MM.1S (cell line): ENCODE measurements at regions not wholly inside any gene's neighbourhood (a gene's known extent, or its start where the extent isn't known, plus 50 kb on each side); places are given as distances from the start of the nearest gene placed in this dataset.

Source experiments
- DNase-seq: peaks from one replicate; pipeline ENCODE4 v3.0.0-alpha.2; 2015
- H2AFZ ChIP-seq: fragments of 300-600 bp; sonication (generic); 2 replicates; pipeline ENCODE4 v1.6.0; 2016; ENCODE audit warnings: antibody characterized with exemption, low read length
- H3F3A ChIP-seq: fragments of 300-600 bp; sonication (generic); 2 replicates; pipeline ENCODE4 v1.6.1; 2016; ENCODE audit warnings: mild to moderate bottlenecking, antibody characterized with exemption, low read length, moderate library complexity, mixed read lengths; ENCODE audit not compliant: insufficient read depth
- H3K27ac ChIP-seq: fragments of 300-600 bp; sonication (generic); 2 replicates; pipeline ENCODE4 v1.5.1; 2016; ENCODE audit warnings: mild to moderate bottlenecking, low read length
- H3K27me3 ChIP-seq: fragments of 300-600 bp; sonication (generic); replicated peaks from 2 replicates; pipeline ENCODE4 v1.6.0; 2016; ENCODE audit warnings: low read length; ENCODE audit not compliant: insufficient read depth
- H3K36me3 ChIP-seq: fragments of 300-600 bp; sonication (generic); replicated peaks from 2 replicates; pipeline ENCODE4 v1.6.1; 2016; ENCODE audit warnings: mild to moderate bottlenecking, low read length, mixed read lengths; ENCODE audit not compliant: insufficient read depth
- H3K4me1 ChIP-seq: fragments of 300-600 bp; sonication (generic); 2 replicates; pipeline ENCODE4 v1.6.1; 2016; ENCODE audit warnings: low read length, mixed read lengths
- H3K4me2 ChIP-seq: fragments of 300-600 bp; sonication (generic); 2 replicates; pipeline ENCODE4 v1.6.0; 2016; ENCODE audit warnings: low read depth, low read length
- H3K4me3 ChIP-seq: fragments of 300-600 bp; sonication (generic); 2 replicates; pipeline ENCODE4 v1.5.1; 2016; ENCODE audit warnings: low read length, mixed read lengths
- H3K79me2 ChIP-seq: fragments of 300-600 bp; sonication (generic); 2 replicates; pipeline ENCODE4 v1.6.1; 2016; ENCODE audit warnings: mixed run types, low read length, mixed read lengths
- H3K9ac ChIP-seq: fragments of 300-600 bp; sonication (generic); 2 replicates; pipeline ENCODE4 v1.6.1; 2016; ENCODE audit warnings: low read length, mixed read lengths
- H3K9me2 ChIP-seq: fragments of 300-600 bp; sonication (generic); replicated peaks from 2 replicates; pipeline ENCODE4 v1.6.1; 2016; ENCODE audit warnings: mild to moderate bottlenecking, low read length, mixed read lengths; ENCODE audit not compliant: insufficient read depth
- H3K9me3 ChIP-seq: fragments of 300-600 bp; sonication (generic); replicated peaks from 2 replicates; pipeline ENCODE4 v1.6.1; 2016; ENCODE audit warnings: mild to moderate bottlenecking, low read length, mixed read lengths; ENCODE audit not compliant: insufficient read depth
- H4K20me1 ChIP-seq: fragments of 300-600 bp; sonication (generic); 2 replicates; pipeline ENCODE4 v1.6.1; 2016; ENCODE audit warnings: mild to moderate bottlenecking, low read length, moderate library complexity, mixed read lengths; ENCODE audit not compliant: insufficient read depth
- EZH2 ChIP-seq: fragments of 300-600 bp; sonication (generic); optimal IDR thresholded peaks from 2 replicates; pipeline ENCODE3; 2017; ENCODE audit warnings: low read depth, mild to moderate bottlenecking, antibody characterized with exemption, low read length, mixed read lengths
- EZH2phosphoT487 ChIP-seq: fragments of 300-600 bp; sonication (generic); IDR thresholded peaks from 2 replicates; pipeline ENCODE4 v1.6.1; 2018; ENCODE audit warnings: antibody characterized with exemption, low read length
- TF ChIP-seq, protein P1 (sequence below): fragments of 300-600 bp; sonication (generic); IDR thresholded peaks from 2 replicates; pipeline ENCODE4 v1.5.1; 2016; ENCODE audit warnings: antibody characterized with exemption, low read length, mixed read lengths

DNA sequence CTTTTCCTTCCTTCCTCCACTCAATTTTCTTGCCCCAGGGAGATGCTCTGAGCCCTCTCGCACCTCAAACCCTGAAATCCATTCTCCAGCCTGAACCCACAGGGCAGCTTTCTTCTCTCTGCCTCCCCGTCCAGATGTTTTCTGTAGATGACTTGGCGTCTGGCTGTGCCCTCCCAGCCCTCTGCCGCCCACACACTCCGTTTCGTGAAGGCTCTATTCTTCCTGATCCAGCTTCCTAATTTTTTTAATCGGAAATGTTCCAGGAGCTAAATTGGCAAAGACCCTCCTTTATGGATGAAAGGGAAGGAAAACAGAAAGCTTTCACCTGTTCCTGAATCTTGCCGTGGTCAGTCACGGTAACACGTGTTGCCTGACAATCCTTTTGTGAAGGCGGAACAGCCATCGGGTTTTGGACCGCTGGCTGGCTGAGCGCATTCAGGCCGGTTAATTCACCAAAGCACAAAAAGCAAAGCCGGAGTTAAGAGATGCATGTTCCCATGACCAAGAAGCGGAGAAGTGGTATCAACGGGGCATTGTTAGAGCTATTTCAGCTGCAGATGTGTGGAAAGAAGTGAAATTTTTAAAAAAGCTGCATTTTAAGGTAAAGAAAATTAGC lies 70.2 kb upstream of the FBRSL1 start:
- H2AFZ ChIP-seq: no peak overlapping the region
- no peak overlapping the region for H3K4me3 ChIP-seq
- no peaks in the 10 kb centered on the region for H3K9me3 ChIP-seq
- H3K4me2 ChIP-seq: no peak overlapping the region
- H3K36me3 ChIP-seq: no peaks in the 10 kb centered on the region
- H3F3A ChIP-seq: no peaks in the 10 kb centered on the region
- no peaks in the 10 kb centered on the region for H3K4me1 ChIP-seq
- H3K9me2 ChIP-seq: no peaks in the 10 kb centered on the region
- TF ChIP-seq EZH2phosphoT487 (no peak), EZH2 (no peak)
- TF ChIP-seq, protein P1, sequence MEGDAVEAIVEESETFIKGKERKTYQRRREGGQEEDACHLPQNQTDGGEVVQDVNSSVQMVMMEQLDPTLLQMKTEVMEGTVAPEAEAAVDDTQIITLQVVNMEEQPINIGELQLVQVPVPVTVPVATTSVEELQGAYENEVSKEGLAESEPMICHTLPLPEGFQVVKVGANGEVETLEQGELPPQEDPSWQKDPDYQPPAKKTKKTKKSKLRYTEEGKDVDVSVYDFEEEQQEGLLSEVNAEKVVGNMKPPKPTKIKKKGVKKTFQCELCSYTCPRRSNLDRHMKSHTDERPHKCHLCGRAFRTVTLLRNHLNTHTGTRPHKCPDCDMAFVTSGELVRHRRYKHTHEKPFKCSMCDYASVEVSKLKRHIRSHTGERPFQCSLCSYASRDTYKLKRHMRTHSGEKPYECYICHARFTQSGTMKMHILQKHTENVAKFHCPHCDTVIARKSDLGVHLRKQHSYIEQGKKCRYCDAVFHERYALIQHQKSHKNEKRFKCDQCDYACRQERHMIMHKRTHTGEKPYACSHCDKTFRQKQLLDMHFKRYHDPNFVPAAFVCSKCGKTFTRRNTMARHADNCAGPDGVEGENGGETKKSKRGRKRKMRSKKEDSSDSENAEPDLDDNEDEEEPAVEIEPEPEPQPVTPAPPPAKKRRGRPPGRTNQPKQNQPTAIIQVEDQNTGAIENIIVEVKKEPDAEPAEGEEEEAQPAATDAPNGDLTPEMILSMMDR: no peak
- peaks cover 31% of the 10 kb centered on the region for H3K27me3 ChIP-seq
- H3K79me2 ChIP-seq: no peaks in the 10 kb centered on the region
- no peak for DNase-seq
- H3K27ac ChIP-seq: no peak overlapping the region
- H4K20me1 ChIP-seq: no peaks in the 10 kb centered on the region
- no peak overlapping the region for H3K9ac ChIP-seq

DNA sequence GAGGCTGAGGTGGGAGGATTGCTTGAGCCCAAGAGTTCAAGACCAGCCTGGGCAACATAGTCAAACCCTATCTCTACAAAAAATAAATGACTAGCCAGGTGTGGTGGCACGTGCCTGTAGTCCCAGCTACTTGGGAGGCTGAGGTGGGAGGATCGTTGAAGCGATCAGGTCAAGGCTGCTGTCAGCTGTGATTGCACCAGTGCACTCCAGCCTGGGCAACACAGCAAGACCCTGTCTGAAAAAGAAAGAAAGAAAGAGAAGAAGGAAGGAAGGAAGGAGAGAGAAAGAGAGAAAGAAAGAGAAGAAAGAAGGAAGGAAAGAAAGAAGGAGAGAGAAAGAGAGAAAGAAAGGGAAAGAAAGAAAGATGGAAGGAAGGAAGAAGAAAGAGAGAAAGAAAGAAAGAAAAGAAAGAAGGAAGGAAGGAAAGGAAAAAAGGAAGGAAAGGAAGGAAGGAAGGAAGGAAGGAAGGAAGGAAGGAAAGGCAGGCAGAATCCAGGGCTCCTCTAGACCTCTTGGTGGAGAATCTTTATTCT lies 71.5 kb upstream of the FBRSL1 start:
- no peaks in the 10 kb centered on the region for H3F3A ChIP-seq
- H3K36me3 ChIP-seq: no peaks in the 10 kb centered on the region
- no peaks in the 10 kb centered on the region for H3K9me2 ChIP-seq
- H3K79me2 ChIP-seq: no peaks in the 10 kb centered on the region
- H3K9ac ChIP-seq: no peak overlapping the region
- TF ChIP-seq, protein P1: no peak
- TF ChIP-seq EZH2 (no peak), EZH2phosphoT487 (no peak)
- no peak overlapping the region for H3K4me2 ChIP-seq
- H3K4me3 ChIP-seq: no peak overlapping the region
- no peaks in the 10 kb centered on the region for H3K9me3 ChIP-seq
- H4K20me1 ChIP-seq: no peaks in the 10 kb centered on the region
- no peak for DNase-seq
- no peak overlapping the region for H3K27ac ChIP-seq
- H3K27me3 ChIP-seq: peaks cover 18% of the 10 kb centered on the region
- no peaks in the 10 kb centered on the region for H3K4me1 ChIP-seq
- no peak overlapping the region for H2AFZ ChIP-seq

DNA sequence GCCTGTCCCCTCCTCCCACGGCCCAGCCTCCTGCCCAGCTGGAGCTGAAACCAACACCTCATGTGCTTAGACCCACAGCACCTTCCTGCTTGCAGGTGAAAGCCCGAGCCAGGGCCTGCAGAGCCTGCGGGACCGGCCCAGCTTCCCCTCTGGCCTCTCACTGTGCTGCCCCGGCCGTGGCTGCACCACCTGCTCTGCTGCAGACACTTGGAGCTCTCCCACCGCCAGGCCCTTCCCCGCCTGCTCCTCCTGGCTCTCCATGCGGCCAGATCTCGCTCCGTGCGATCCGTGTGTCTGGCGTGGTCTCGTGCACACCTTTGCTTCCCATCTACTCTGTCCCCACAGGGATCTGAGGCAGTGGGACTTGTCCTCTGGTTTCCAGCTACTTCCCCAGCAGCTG lies 72.2 kb upstream of the FBRSL1 start:
- Histone ChIP-seq H3K4me2 (no peak overlapping the region), H3K27me3 (peaks cover 12% of the 10 kb centered on the region)

More for the DNA sequence above, 72.2 kb upstream of the FBRSL1 start:
- no peak for DNase-seq
- H3K9me3 ChIP-seq: no peaks in the 10 kb centered on the region
- H4K20me1 ChIP-seq: no peaks in the 10 kb centered on the region
- H3K79me2 ChIP-seq: no peaks in the 10 kb centered on the region
- H3K4me1 ChIP-seq: no peaks in the 10 kb centered on the region
- H3K4me3 ChIP-seq: no peak overlapping the region
- H2AFZ ChIP-seq: no peak overlapping the region
- no peak overlapping the region for H3K27ac ChIP-seq
- H3F3A ChIP-seq: no peaks in the 10 kb centered on the region
- no peaks in the 10 kb centered on the region for H3K9me2 ChIP-seq
- H3K36me3 ChIP-seq: no peaks in the 10 kb centered on the region
- TF ChIP-seq EZH2 (no peak), EZH2phosphoT487 (no peak)
- TF ChIP-seq, protein P1: no peak
- H3K9ac ChIP-seq: no peak overlapping the region
